HCT116 (cell line): ENCODE measurements at regions not wholly inside any gene's neighbourhood (a gene's known extent, or its start where the extent isn't known, plus 50 kb on each side); places are given as distances from the start of the nearest gene placed in this dataset.

Experiments
- ATAC-seq: fragments of 200-7000 bp; cut with Tn5 transposase; 2 replicates; pipeline ENCODE4 v1.9.1; 2020; ENCODE audit warnings: mild to moderate bottlenecking, moderate library complexity
- BruUV-seq: library from RNA; stranded (reverse); fragments of 400-500 nt; replicated peaks from 2 replicates; lab custom pipeline; 2021; lab: Mats Ljungman, UMichigan
- CTCF ChIA-PET: fragments of 300-600 bp; sonication (Branson Sonifier 250); formaldehyde crosslinking; loops from one replicate; lab custom pipeline; 2021; ENCODE audit warnings: antibody characterized with exemption; lab: Charles Lee
- POLR2A ChIA-PET: fragments of 300-600, 350-600 bp; sonication (Branson Sonifier 250); formaldehyde crosslinking; loops from one replicate; lab custom pipeline; 2021; ENCODE audit warnings: antibody characterized with exemption; lab: Charles Lee
- RAD21 ChIA-PET, 2 experiments: fragments of 300-600 bp; sonication (Branson Sonifier 250); formaldehyde crosslinking; loops; one replicate each; lab custom pipeline; 2023; ENCODE audit warnings: low total read pairs in 2 of 2; ENCODE audit not compliant: uncharacterized antibody in 2 of 2, unreplicated experiment in 2 of 2, low non-redundant PET in 1 of 2; lab: Charles Lee
- DNase-seq: peaks from one replicate; pipeline ENCODE4 v3.0.0-alpha.2; 2010; ENCODE audit warnings: low read depth, low spot score
- H2AFZ ChIP-seq: fragments of 200-600 bp; shearing (Covaris generic), sonication (generic); 2 replicates; pipeline ENCODE4 v1.6.1; 2017; ENCODE audit warnings: low read depth, mixed run types, mixed read lengths, antibody characterized with exemption, low read length; ENCODE audit not compliant: poor library complexity, severe bottlenecking
- H3K27ac ChIP-seq: 2 replicates; pipeline ENCODE4 v1.5.1; 2012; ENCODE audit warnings: low read depth, low read length
- H3K27me3 ChIP-seq: fragments of 200-600 bp; sonication (generic); 2 replicates; pipeline ENCODE4 v1.6.1; 2016; ENCODE audit warnings: mixed run types, low read length, mixed read lengths; ENCODE audit not compliant: insufficient read depth
- H3K36me3 ChIP-seq, 2 experiments: fragments of 200-500 bp in 1 of 2; fragments of 200-600 bp in 1 of 2; sonication (Bioruptor generic) in 1 of 2; sonication (generic) in 1 of 2; 2 replicates each; pipeline versions ENCODE4 v1.5.1 to v1.6.1; 2014 to 2016; ENCODE audit warnings: low read length in 2 of 2, inconsistent platforms in 1 of 2, mixed read lengths in 1 of 2, mixed run types in 1 of 2; ENCODE audit not compliant: insufficient read depth in 2 of 2, control insufficient read depth in 1 of 2
- H3K4me1 ChIP-seq, 2 experiments: fragments of 200-600 bp in 1 of 2; sonication (generic) in 1 of 2; 2 replicates each; pipeline versions ENCODE4 v1.5.1 to v1.6.1; 2012 to 2017; ENCODE audit warnings: low read length in 2 of 2, inconsistent platforms in 1 of 2, mild to moderate bottlenecking in 1 of 2, mixed read lengths in 1 of 2, mixed run types in 1 of 2, moderate library complexity in 1 of 2; ENCODE audit not compliant: insufficient read depth in 2 of 2, control insufficient read depth in 1 of 2
- H3K4me2 ChIP-seq: fragments of 200-600 bp; sonication (generic); 2 replicates; pipeline ENCODE4 v1.6.1; 2017; ENCODE audit warnings: mixed run types, low read length, mixed read lengths
- H3K4me3 ChIP-seq, 2 experiments: fragments of 200-600 bp in 1 of 2; sonication (generic) in 1 of 2; replicated peaks in 1 of 2; 2 replicates each; pipeline ENCODE4 v1.5.1; 2011 to 2016; ENCODE audit warnings: low read length in 2 of 2, control low read depth in 1 of 2, low read depth in 1 of 2, mild to moderate bottlenecking in 1 of 2, mixed read lengths in 1 of 2, mixed run types in 1 of 2
- H3K79me2 ChIP-seq: fragments of 200-600 bp; sonication (generic); 2 replicates; pipeline ENCODE4 v1.6.1; 2017; ENCODE audit warnings: mild to moderate bottlenecking, mixed run types, low read length, moderate library complexity, mixed read lengths; ENCODE audit not compliant: insufficient read depth
- H3K9ac ChIP-seq: fragments of 200-600 bp; sonication (generic); 2 replicates; pipeline ENCODE4 v1.6.1; 2016; ENCODE audit warnings: low read length, mixed read lengths
- H3K9me2 ChIP-seq: fragments of 200-600 bp; sonication (generic), shearing (Covaris generic); 2 replicates; pipeline ENCODE4 v1.6.1; 2017; ENCODE audit warnings: mixed run types, mild to moderate bottlenecking, moderate library complexity; ENCODE audit not compliant: insufficient read depth
- H3K9me3 ChIP-seq, 2 experiments: fragments of 200-500 bp in 1 of 2; fragments of 200-600 bp in 1 of 2; sonication (Bioruptor generic) in 1 of 2; sonication (generic) in 1 of 2; 2 replicates each; pipeline ENCODE4 v1.6.1; 2014 to 2017; ENCODE audit warnings: low read length in 2 of 2, mixed read lengths in 2 of 2, inconsistent platforms in 1 of 2, low read depth in 1 of 2, mild to moderate bottlenecking in 1 of 2, mixed run types in 1 of 2, moderate library complexity in 1 of 2; ENCODE audit not compliant: control insufficient read depth in 1 of 2, insufficient read depth in 1 of 2
- H4K20me1 ChIP-seq: fragments of 200-600 bp; sonication (generic), shearing (Covaris generic); 2 replicates; pipeline ENCODE4 v1.6.1; 2017; ENCODE audit warnings: mixed run types, mild to moderate bottlenecking, moderate library complexity; ENCODE audit not compliant: insufficient read depth
- CBX3 ChIP-seq: IDR thresholded peaks from 2 replicates; pipeline ENCODE4 v1.6.1; 2012; ENCODE audit warnings: low read depth
- EZH2 ChIP-seq: fragments of 200-600 bp; sonication (generic); IDR thresholded peaks from 2 replicates; pipeline ENCODE4 v1.6.1; 2017; ENCODE audit warnings: antibody characterized with exemption, mixed run types
- POLR2A ChIP-seq: IDR thresholded peaks from 2 replicates; pipeline ENCODE4 v1.7.0; 2011; ENCODE audit warnings: borderline replicate concordance; ENCODE audit not compliant: insufficient read depth, insufficient read length; ENCODE audit errors: extremely low read depth
- RAD21 ChIP-seq: IDR thresholded peaks from 2 replicates; pipeline ENCODE4 v1.6.1; 2012; ENCODE audit warnings: low read depth, mild to moderate bottlenecking
- SIN3A ChIP-seq: IDR thresholded peaks from 2 replicates; pipeline ENCODE4 v1.6.1; 2012; ENCODE audit warnings: low read depth
- SRF ChIP-seq: IDR thresholded peaks from 2 replicates; pipeline ENCODE4 v1.6.1; 2012; ENCODE audit warnings: low read depth
- ZNF274 ChIP-seq: fragments of 200-500 bp; sonication (Bioruptor generic); IDR thresholded peaks from 2 replicates; pipeline ENCODE4 v1.6.1; 2014; ENCODE audit warnings: mild to moderate bottlenecking, low read depth, low read length, inconsistent platforms
- intact Hi-C: fragments of 100-400 bp; cut with micrococcal nuclease; formaldehyde crosslinking; loops from 2 replicates; pipeline ENCODE4 v1.10.0; 2022
- TF ChIP-seq, protein P1 (sequence below): IDR thresholded peaks from 2 replicates; pipeline ENCODE4 v1.6.1; 2012; ENCODE audit warnings: low read depth
- TF ChIP-seq, protein P2 (sequence below): IDR thresholded peaks from 2 replicates; pipeline ENCODE4 v1.6.1; 2012
- TF ChIP-seq, protein P3 (sequence below): IDR thresholded peaks from 2 replicates; pipeline ENCODE4 v1.6.1; 2012
- TF ChIP-seq, protein P4 (sequence below): IDR thresholded peaks from 2 replicates; pipeline ENCODE4 v1.6.1; 2011; ENCODE audit warnings: mild to moderate bottlenecking, low read length, moderate library complexity; ENCODE audit not compliant: insufficient replicate concordance; ENCODE audit errors: extremely low read depth
- TF ChIP-seq, protein P5 (sequence below), 3 experiments: fragments of 200-600 bp in 1 of 3; sonication (generic) in 1 of 3; IDR thresholded peaks in 2 of 3; conservative IDR thresholded peaks in 1 of 3; 2 replicates each; pipeline ENCODE4 v1.5.1; 2012 to 2017; ENCODE audit warnings: low read depth in 2 of 3, low read length in 2 of 3, antibody characterized with exemption in 1 of 3, borderline replicate concordance in 1 of 3, control low read depth in 1 of 3, mild to moderate bottlenecking in 1 of 3, mixed read lengths in 1 of 3, mixed run types in 1 of 3, moderate library complexity in 1 of 3; ENCODE audit not compliant: insufficient read depth in 1 of 3

DNA sequence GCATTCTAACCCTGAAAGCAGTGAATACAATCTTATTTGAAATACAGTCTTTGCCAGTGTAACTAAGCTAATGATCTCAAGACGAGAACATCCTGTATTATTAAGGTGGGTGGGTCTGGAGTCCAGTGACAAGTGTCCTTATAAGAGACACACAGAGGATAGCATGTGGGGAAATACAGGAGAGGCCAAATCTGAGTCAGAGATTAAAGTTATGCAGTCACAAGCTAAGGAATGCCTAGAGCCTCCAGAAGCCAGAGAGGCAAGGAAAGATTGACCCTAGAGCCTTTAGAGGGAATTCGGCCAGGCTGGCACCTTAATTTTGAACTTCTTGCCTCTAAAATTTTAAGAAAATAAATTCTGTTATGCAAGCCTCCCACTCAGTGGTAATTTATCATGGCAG, 87.5 kb upstream of the HGF start (continued):
- TF ChIP-seq, protein P1, sequence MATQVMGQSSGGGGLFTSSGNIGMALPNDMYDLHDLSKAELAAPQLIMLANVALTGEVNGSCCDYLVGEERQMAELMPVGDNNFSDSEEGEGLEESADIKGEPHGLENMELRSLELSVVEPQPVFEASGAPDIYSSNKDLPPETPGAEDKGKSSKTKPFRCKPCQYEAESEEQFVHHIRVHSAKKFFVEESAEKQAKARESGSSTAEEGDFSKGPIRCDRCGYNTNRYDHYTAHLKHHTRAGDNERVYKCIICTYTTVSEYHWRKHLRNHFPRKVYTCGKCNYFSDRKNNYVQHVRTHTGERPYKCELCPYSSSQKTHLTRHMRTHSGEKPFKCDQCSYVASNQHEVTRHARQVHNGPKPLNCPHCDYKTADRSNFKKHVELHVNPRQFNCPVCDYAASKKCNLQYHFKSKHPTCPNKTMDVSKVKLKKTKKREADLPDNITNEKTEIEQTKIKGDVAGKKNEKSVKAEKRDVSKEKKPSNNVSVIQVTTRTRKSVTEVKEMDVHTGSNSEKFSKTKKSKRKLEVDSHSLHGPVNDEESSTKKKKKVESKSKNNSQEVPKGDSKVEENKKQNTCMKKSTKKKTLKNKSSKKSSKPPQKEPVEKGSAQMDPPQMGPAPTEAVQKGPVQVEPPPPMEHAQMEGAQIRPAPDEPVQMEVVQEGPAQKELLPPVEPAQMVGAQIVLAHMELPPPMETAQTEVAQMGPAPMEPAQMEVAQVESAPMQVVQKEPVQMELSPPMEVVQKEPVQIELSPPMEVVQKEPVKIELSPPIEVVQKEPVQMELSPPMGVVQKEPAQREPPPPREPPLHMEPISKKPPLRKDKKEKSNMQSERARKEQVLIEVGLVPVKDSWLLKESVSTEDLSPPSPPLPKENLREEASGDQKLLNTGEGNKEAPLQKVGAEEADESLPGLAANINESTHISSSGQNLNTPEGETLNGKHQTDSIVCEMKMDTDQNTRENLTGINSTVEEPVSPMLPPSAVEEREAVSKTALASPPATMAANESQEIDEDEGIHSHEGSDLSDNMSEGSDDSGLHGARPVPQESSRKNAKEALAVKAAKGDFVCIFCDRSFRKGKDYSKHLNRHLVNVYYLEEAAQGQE = no peak
- no peak for TF ChIP-seq SIN3A
- no peak for TF ChIP-seq CBX3

DNA sequence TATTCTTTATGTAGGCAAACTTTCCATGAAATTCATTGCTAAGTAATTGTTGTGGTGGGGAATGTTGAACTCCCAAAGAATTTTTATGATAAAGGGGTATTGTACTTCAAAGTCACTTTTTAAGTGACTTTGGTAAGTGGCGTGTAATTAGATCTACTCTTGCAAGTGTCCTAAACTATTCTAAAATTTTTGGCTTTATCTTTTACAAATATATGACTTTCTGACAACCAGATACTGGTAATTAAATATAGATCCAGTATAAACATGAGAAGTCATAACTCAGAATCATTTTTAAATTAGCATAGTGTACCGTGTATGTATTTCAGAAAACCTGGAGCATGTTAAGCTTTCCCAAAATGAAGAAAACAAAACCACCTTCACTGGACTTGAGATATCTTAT, 84.7 kb upstream of the HGF start:
- Histone ChIP-seq H3K27me3 (no peaks in the 10 kb centered on the region), H3K79me2 (no peaks in the 10 kb centered on the region), H3K4me2 (no peak overlapping the region), H2AFZ (no peak overlapping the region), H4K20me1 (no peaks in the 10 kb centered on the region), H3K27ac (no peak overlapping the region), H3K4me3 (no peak overlapping the region), H3K4me1 (peaks cover 0 to 11% of the 10 kb centered on the region in 2 experiments; a peak in 2 of 4 replicates), H3K9ac (no peak overlapping the region), H3K9me2 (no peaks in the 10 kb centered on the region), H3K9me3 (no peaks in the 10 kb centered on the region), H3K36me3 (no peaks in the 10 kb centered on the region)
- RAD21 ChIA-PET = no interaction called here
- CTCF ChIA-PET = no interaction called here
- intact Hi-C loops = no loop called here
- POLR2A ChIA-PET = no interaction called here
- ATAC-seq = no peak
- BruUV-seq = no TSS peak
- DNase-seq = no peak
- TF ChIP-seq EZH2 = no peak
- TF ChIP-seq, protein P1 = no peak
- TF ChIP-seq, protein P2, sequence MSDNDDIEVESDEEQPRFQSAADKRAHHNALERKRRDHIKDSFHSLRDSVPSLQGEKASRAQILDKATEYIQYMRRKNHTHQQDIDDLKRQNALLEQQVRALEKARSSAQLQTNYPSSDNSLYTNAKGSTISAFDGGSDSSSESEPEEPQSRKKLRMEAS = no peak
- TF ChIP-seq, protein P3, sequence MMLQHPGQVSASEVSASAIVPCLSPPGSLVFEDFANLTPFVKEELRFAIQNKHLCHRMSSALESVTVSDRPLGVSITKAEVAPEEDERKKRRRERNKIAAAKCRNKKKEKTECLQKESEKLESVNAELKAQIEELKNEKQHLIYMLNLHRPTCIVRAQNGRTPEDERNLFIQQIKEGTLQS = no peak
- no peak for TF ChIP-seq SRF
- TF ChIP-seq, protein P4, sequence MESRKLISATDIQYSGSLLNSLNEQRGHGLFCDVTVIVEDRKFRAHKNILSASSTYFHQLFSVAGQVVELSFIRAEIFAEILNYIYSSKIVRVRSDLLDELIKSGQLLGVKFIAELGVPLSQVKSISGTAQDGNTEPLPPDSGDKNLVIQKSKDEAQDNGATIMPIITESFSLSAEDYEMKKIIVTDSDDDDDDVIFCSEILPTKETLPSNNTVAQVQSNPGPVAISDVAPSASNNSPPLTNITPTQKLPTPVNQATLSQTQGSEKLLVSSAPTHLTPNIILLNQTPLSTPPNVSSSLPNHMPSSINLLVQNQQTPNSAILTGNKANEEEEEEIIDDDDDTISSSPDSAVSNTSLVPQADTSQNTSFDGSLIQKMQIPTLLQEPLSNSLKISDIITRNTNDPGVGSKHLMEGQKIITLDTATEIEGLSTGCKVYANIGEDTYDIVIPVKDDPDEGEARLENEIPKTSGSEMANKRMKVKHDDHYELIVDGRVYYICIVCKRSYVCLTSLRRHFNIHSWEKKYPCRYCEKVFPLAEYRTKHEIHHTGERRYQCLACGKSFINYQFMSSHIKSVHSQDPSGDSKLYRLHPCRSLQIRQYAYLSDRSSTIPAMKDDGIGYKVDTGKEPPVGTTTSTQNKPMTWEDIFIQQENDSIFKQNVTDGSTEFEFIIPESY = no peak
- TF ChIP-seq SIN3A = no peak
- TF ChIP-seq, protein P5, sequence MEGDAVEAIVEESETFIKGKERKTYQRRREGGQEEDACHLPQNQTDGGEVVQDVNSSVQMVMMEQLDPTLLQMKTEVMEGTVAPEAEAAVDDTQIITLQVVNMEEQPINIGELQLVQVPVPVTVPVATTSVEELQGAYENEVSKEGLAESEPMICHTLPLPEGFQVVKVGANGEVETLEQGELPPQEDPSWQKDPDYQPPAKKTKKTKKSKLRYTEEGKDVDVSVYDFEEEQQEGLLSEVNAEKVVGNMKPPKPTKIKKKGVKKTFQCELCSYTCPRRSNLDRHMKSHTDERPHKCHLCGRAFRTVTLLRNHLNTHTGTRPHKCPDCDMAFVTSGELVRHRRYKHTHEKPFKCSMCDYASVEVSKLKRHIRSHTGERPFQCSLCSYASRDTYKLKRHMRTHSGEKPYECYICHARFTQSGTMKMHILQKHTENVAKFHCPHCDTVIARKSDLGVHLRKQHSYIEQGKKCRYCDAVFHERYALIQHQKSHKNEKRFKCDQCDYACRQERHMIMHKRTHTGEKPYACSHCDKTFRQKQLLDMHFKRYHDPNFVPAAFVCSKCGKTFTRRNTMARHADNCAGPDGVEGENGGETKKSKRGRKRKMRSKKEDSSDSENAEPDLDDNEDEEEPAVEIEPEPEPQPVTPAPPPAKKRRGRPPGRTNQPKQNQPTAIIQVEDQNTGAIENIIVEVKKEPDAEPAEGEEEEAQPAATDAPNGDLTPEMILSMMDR (IDR thresholded peaks at IDR 0.05 in 2 of 3, conservative IDR thresholded peaks at IDR 0.05 in 1 of 3; ENCODE audit: borderline replicate concordance in 1 of 3, insufficient read depth in 1 of 3, low read depth in 2 of 3, low read length in 2 of 3) = no peak
- TF ChIP-seq POLR2A = no peak
- no peak for TF ChIP-seq RAD21
- TF ChIP-seq ZNF274 = no peak
